HG03039 (cell line): ENCODE measurements at regions not wholly inside any gene's neighbourhood (a gene's known extent, or its start where the extent isn't known, plus 50 kb on each side); places are given as distances from the start of the nearest gene placed in this dataset.

Experiments
- ATAC-seq: cut with Tn5 transposase; IDR thresholded peaks from one replicate; pipeline ENCODE4 v1.9.1; 2021; ENCODE audit warnings: mild to moderate bottlenecking, moderate library complexity; ENCODE audit not compliant: unreplicated experiment

DNA sequence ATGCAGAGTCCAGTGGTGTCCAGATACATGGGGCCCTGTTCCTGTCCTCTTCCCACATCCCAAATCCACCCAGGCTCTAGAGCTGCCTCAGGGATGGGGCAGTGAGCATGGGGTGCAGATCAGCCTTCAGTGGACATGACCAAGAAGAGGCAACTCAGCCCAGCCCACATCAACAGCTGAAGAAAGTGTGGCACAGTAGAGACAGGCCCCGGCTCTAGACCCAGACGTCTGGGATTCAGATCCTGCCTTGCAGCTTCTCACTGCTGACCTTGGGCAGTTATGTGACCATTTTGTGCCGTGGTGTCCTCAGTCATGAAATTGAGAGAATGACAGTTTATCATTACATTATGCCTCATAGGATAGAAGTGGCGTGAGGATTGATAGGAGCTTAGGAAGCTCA lies 54.6 kb upstream of the CST7 start:
- ATAC-seq, result no peak

DNA sequence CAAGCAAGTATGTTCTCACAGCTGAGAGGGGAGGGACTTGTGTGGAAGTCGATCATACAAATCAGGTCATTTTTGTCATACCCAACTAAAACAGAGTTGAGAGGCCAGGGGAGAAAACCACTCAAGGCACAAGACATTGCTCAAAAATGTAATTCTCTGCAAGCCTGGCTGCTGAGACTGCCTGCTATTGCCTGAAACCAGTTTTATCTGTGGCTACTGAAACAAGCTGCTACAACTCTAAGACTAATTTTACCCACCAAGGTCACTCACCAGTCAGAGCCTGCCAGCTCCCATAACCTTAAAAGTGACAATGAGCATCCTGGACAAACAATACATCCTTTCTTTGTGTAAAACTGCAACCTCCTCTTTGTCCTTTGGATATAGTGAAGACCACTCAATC lies 54.1 kb upstream of the CST7 start:
- no peak for ATAC-seq

DNA sequence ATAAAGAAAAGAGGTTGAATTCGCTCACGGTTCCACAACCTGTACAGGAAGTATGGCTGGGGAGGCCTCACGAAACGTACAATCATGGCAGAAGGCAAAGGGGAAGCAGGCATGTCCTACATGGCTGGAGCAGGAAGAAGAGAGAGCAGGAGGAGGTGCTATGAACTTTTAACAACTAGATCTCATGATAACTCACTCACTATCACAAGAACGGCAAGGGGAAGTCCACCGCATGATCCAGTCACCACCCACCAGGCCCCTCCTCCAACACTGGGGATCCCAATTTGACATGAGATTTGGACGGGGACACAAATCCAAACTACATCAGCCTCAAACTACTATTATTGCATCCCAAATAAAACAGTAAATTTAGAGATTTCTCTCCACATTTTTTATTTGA lies 53.6 kb upstream of the CST7 start:
- no peak for ATAC-seq

DNA sequence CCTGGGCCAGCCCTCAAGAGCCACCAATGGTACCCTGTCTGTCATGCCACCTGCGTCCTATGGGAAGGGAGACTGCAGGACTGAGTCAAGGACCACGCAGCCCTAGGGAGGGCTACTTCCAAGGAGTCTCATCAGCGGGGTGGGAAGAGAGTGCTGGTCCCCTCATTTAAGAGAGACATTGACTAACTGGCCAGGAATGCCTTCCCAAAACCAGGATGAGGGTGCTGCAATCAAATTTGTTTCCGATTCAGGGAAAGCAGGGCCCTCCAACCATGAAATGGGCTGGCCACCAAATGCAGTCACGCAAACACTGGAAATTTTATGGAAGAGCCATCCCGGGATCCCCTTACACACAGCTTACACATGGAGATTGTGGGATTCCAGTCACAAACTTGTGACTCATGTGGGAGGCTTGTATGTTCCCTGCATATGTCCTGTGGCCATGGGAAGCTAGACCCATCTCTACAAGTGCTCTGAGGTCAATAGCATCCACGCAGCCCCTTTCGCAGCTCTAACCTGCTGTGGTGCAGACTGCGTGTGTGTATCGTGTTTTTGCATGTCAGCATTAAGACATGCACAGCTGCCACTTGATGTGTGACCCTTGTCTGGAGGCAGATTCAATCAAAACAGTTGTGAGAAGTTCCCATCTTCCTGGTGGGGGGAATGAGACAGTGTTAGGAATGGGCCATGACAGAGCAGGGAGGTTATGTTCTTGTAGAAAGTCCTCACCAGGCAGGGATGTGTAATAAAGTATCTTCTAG lies 53.0 kb upstream of the CST7 start:
- ATAC-seq, result no peak

DNA sequence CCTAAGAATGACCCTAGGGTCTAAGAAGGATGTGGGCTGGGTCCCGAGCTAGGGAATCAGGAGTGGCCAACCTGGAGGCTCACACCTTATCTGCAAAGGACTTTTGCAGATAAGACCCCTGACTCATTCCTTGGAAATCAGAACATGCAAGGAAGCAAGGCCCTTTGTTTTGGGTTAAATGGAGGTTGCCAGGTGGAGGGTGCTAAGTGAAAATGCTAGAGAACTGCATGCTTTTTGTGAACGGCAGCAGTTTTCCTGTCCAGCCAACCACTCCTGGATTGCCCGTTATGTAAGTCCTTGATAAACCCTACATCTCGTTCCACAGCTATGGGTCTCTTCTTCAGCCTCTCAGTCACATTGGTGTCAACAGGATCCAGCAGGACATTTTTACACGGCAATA lies 52.1 kb upstream of the CST7 start:
- ATAC-seq, result no peak

DNA sequence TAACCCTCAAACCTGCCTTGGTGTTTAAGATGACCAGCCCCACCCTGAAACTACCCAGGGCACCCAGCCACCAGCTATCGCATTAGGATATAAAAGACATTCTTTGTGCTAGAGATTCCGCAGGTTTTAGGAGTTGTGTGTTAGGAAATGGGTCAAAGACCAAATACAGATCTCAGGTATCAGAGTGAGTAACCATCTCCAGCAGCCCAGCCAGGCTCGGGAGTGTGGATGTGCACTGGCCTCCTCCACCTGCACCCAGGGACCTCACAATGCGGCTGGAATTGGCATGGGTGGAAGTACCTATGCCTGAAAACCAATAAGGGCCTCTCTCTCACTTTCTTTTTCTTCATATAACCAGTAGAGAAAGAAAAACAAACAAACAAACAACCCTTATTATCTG lies 51.1 kb upstream of the CST7 start:
- ATAC-seq, result no peak

DNA sequence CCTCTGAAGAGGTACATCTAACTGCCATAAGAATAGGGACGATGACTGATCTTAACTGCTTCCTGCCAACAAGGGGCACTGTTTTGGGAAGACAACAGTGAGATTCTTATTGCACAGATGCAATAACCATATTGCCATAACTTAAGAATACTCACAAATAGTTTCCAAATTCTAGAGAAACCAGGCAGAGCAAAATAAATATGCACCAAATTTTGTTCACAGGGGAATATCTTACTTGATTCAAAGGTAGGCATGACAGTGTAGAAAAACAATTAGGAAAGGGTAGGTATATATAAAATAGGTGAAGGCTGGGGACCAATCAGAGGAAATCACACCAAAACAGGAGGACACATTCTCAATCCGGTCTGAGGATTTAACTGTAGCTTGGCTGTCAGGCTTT lies 49.9 kb upstream of the CST7 start:
- ATAC-seq, result no peak
